Left lobe of liver (tissue), 2 donors: ENCODE measurements at regions not wholly inside any gene's neighbourhood (a gene's known extent, or its start where the extent isn't known, plus 50 kb on each side); places are given as distances from the start of the nearest gene placed in this dataset.
A peak's percentile ranks its signal among the peaks of the same experiment; 100 is the strongest.

Experiments
- ATAC-seq: fragments of 200-7000 bp; cut with Tn5 transposase; one replicate; pipeline ENCODE4 v1.9.1; 2020; ENCODE audit warnings: mild to moderate bottlenecking, moderate library complexity
- DNase-seq: peaks from one replicate; pipeline ENCODE4 v3.0.0-alpha.2; 2020; ENCODE audit warnings: low spot score
- donor health status: DM: no; HTN: no; CAD: no; lungs with moderate emphysema.
- donor health status: DM: no; HTN: yes; CAD: no.

GRCh38 chr12:118748478-118749380, 232.6 kb upstream of the SRRM4 start:
- ATAC-seq: peak; percentile 42
- DNase-seq: no peak

- DNase-seq: no peak
- no peak for ATAC-seq
Observed at GRCh38 chr12:118749646-118750045, 231.7 kb upstream of the SRRM4 start.

GRCh38 chr12:118750666-118751065, 230.7 kb upstream of the SRRM4 start:
- no peak for ATAC-seq

GRCh38 chr12:118751355-118751754, 230.0 kb upstream of the SRRM4 start:
- no peak for DNase-seq
- ATAC-seq: no peak

More at GRCh38 chr12:118750666-118751065, 230.7 kb upstream of the SRRM4 start:
- no peak for DNase-seq

GRCh38 chr12:118760623-118761022, 220.7 kb upstream of the SRRM4 start:
- DNase-seq (no peak), ATAC-seq (no peak)

GRCh38 chr12:118763234-118763633, 218.1 kb upstream of the SRRM4 start:
- ATAC-seq (no peak), DNase-seq (no peak)

- DNase-seq: no peak
- ATAC-seq: no peak
Observed at GRCh38 chr12:118773956-118774723, 207.2 kb upstream of the SRRM4 start.

- no peak for ATAC-seq
- DNase-seq: no peak
Observed at GRCh38 chr12:118777504-118777903, 203.8 kb upstream of the SRRM4 start.

GRCh38 chr12:118778077-118778476, 203.3 kb upstream of the SRRM4 start:
- DNase-seq: no peak
- ATAC-seq: no peak

- ATAC-seq (no peak), DNase-seq (no peak)
Observed at GRCh38 chr12:118780939-118781338, 200.4 kb upstream of the SRRM4 start.

GRCh38 chr12:118781692-118782091, 199.6 kb upstream of the SRRM4 start:
- DNase-seq (no peak), ATAC-seq (no peak)

GRCh38 chr12:118783703-118784102, 197.6 kb upstream of the SRRM4 start:
- DNase-seq (no peak), ATAC-seq (no peak)

GRCh38 chr12:118790578-118790977, 190.8 kb upstream of the SRRM4 start:
- DNase-seq (no peak), ATAC-seq (no peak)

- no peak for ATAC-seq
- no peak for DNase-seq
Observed at GRCh38 chr12:118813778-118814357, 167.5 kb upstream of the SRRM4 start.

GRCh38 chr12:118816296-118816695, 165.0 kb upstream of the SRRM4 start:
- ATAC-seq: no peak

GRCh38 chr12:118821386-118821925, 159.9 kb upstream of the SRRM4 start:
- DNase-seq: no peak
- no peak for ATAC-seq

More at GRCh38 chr12:118816296-118816695, 165.0 kb upstream of the SRRM4 start:
- DNase-seq: no peak

GRCh38 chr12:118822512-118822911, 158.8 kb upstream of the SRRM4 start:
- DNase-seq (no peak), ATAC-seq (no peak)

- ATAC-seq (no peak), DNase-seq (no peak)
Observed at GRCh38 chr12:118827047-118827446, 154.3 kb upstream of the SRRM4 start.

- ATAC-seq (no peak), DNase-seq (no peak)
Observed at GRCh38 chr12:118827606-118828005, 153.7 kb upstream of the SRRM4 start.

GRCh38 chr12:118830296-118830695, 151.0 kb upstream of the SRRM4 start:
- no peak for ATAC-seq
- no peak for DNase-seq

- DNase-seq: no peak
- no peak for ATAC-seq
Observed at GRCh38 chr12:118835926-118836325, 145.4 kb upstream of the SRRM4 start.
